CD14-positive monocyte (primary cell): ENCODE measurements at regions not wholly inside any gene's neighbourhood (a gene's known extent, or its start where the extent isn't known, plus 50 kb on each side); places are given as distances from the start of the nearest gene placed in this dataset.

Experiments used
- DNase-seq, 3 donors: peaks; one replicate each; pipeline ENCODE4 v3.0.0-alpha.2; 2011 to 2022
- H2AFZ ChIP-seq: 2 replicates; pipeline ENCODE4 v1.6.0; 2012; ENCODE audit warnings: mild to moderate bottlenecking, low read depth, low read length, inconsistent platforms; ENCODE audit not compliant: insufficient read depth, poor library complexity, severe bottlenecking
- H3K27ac ChIP-seq, 2 donors: 1 replicate in 1 of 2; 2 replicates in 1 of 2; pipeline ENCODE4 v1.5.1; 2012 to 2013; ENCODE audit warnings: low read length in 2 of 2, control low read depth in 1 of 2, inconsistent platforms in 1 of 2, low read depth in 1 of 2, mild to moderate bottlenecking in 1 of 2
- H3K27me3 ChIP-seq, 2 donors: one replicate each; pipeline versions ENCODE4 v1.6.0 to v1.6.1; 2011 to 2013; ENCODE audit warnings: low read length in 2 of 2; ENCODE audit not compliant: control insufficient read depth in 2 of 2, insufficient read depth in 2 of 2
- H3K36me3 ChIP-seq, 2 donors: replicated peaks in 1 of 2; 1 replicate in 1 of 2; 2 replicates in 1 of 2; pipeline versions ENCODE4 v1.5.1 to v1.6.1; 2012 to 2013; ENCODE audit warnings: low read length in 2 of 2, control low read depth in 1 of 2, inconsistent platforms in 1 of 2, mild to moderate bottlenecking in 1 of 2; ENCODE audit not compliant: insufficient read depth in 2 of 2, control insufficient read depth in 1 of 2
- H3K4me1 ChIP-seq, 2 donors: 1 replicate in 1 of 2; 2 replicates in 1 of 2; pipeline versions ENCODE4 v1.5.1 to v1.6.1; 2012 to 2013; ENCODE audit warnings: low read length in 2 of 2, control low read depth in 1 of 2, inconsistent platforms in 1 of 2, mild to moderate bottlenecking in 1 of 2, moderate library complexity in 1 of 2; ENCODE audit not compliant: insufficient read depth in 2 of 2, control insufficient read depth in 1 of 2
- H3K4me2 ChIP-seq: replicated peaks from 2 replicates; pipeline ENCODE3; 2012; ENCODE audit warnings: low read length, moderate library complexity, mild to moderate bottlenecking; ENCODE audit not compliant: poor library complexity, severe bottlenecking; ENCODE audit errors: extremely low read depth
- H3K4me3 ChIP-seq, 3 experiments: fragments of 200-600 bp in 1 of 3; sonication (generic) in 1 of 3; replicated peaks in 1 of 3; 1 replicate in 2 of 3; 2 replicates in 1 of 3; pipeline ENCODE4 v1.5.1; 2011 to 2013; ENCODE audit warnings: low read length in 3 of 3, mild to moderate bottlenecking in 3 of 3, control low read depth in 2 of 3, low read depth in 2 of 3, inconsistent platforms in 1 of 3, moderate library complexity in 1 of 3
- H3K79me2 ChIP-seq: 2 replicates; pipeline ENCODE4 v1.6.0; 2012; ENCODE audit warnings: mild to moderate bottlenecking, control low read depth, inconsistent platforms, low read length, moderate library complexity; ENCODE audit not compliant: insufficient read depth
- H3K9ac ChIP-seq: 2 replicates; pipeline ENCODE4 v1.6.0; 2017; ENCODE audit warnings: low read length, mild to moderate bottlenecking; ENCODE audit not compliant: insufficient read depth, poor library complexity, severe bottlenecking
- H3K9me3 ChIP-seq, 2 donors: replicated peaks in 1 of 2; 1 replicate in 1 of 2; 2 replicates in 1 of 2; pipeline versions ENCODE4 v1.5.1 to v1.6.1; 2012 to 2013; ENCODE audit warnings: low read length in 2 of 2, control low read depth in 1 of 2; ENCODE audit not compliant: control insufficient read depth in 1 of 2, insufficient read depth in 1 of 2
- H4K20me1 ChIP-seq: 2 replicates; pipeline ENCODE4 v1.6.0; 2012; ENCODE audit warnings: mild to moderate bottlenecking, low read length, control low read depth, moderate library complexity; ENCODE audit not compliant: insufficient read depth
- H3K27ac Mint-ChIP-seq, 7 donors: one replicate each; pipeline ENCODE4 v1.8.0; 2020; ENCODE audit warnings: mild to moderate bottlenecking in 7 of 7, mixed read lengths in 7 of 7, moderate library complexity in 6 of 7, inconsistent platforms in 2 of 7
- H3K27me3 Mint-ChIP-seq, 3 donors: one replicate each; pipeline ENCODE4 v1.8.0; 2021 to 2022; ENCODE audit warnings: low read depth in 3 of 3, mild to moderate bottlenecking in 3 of 3, mixed read lengths in 3 of 3, moderate library complexity in 3 of 3, inconsistent platforms in 1 of 3
- H3K36me3 Mint-ChIP-seq, 2 donors: one replicate each; pipeline ENCODE4 v1.8.0; 2020; ENCODE audit warnings: mixed read lengths in 2 of 2, inconsistent platforms in 1 of 2, mild to moderate bottlenecking in 1 of 2
- H3K4me1 Mint-ChIP-seq: one replicate; pipeline ENCODE4 v1.8.0; 2020; ENCODE audit warnings: mild to moderate bottlenecking, mixed read lengths
- H3K4me3 Mint-ChIP-seq, 2 donors: one replicate each; pipeline ENCODE4 v1.8.0; 2020; ENCODE audit warnings: mild to moderate bottlenecking in 2 of 2, mixed read lengths in 2 of 2, moderate library complexity in 1 of 2
- H3K9me3 Mint-ChIP-seq, 7 donors: one replicate each; pipeline ENCODE4 v1.8.0; 2020 to 2022; ENCODE audit warnings: mixed read lengths in 7 of 7, mild to moderate bottlenecking in 6 of 7, moderate library complexity in 6 of 7, inconsistent platforms in 2 of 7
- WGBS: methylation state at CpG from one replicate; pipeline ENCODE4 v1.1.5; 2013; ENCODE audit warnings: missing lambda C conversion rate; ENCODE audit not compliant: insufficient coverage; 5-methylcytosine and 5-hydroxymethylcytosine counted together
- intact Hi-C, 2 donors: fragments of 100-400 bp; cut with micrococcal nuclease; formaldehyde crosslinking; loops; one replicate each; pipeline versions ENCODE4 v1.15.0 to v1.15.1; 2023
- TF ChIP-seq, protein P1 (sequence below): fragments of 200-600 bp; IDR thresholded peaks from one replicate; pipeline ENCODE4 v1.8.0; 2022; ENCODE audit warnings: antibody characterized with exemption, mild to moderate bottlenecking

DNA sequence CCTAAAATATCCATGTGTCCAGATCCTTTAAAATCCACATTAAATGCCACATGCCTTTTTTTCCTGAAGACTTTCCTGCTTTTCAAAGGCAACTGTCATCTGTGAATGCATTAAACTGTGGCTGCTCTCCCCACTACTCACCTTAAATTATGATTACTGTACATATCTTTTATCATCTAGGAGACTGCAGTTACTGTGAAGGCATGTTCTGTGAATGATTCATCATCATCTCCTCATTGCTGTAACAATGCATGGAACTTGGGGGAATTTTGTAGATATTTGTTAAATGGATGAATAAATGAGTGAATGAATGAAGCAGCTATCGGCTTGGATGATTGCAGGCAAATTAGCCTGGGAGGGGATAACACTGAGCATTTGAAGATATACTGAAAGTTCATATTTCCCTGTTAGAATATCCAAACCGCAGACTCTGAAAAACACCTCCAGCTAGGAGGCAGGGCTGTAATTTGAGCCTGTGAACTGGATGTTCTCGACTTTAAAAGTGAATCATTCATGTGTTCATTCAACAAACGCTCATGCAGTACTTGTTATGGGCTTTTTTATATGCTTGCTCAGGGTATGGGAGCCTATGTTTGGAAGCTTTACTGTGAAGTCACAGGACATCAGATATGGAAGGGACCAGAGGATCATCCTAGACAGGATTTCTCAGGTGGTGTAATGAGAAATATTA, 519.2 kb downstream of the KIF4B start:
- Mint-ChIP-seq H3K9me3 (peaks cover 0 to 3% (median 0%) of the 10 kb centered on the region in 7 donors), H3K27me3 (no peaks in the 10 kb centered on the region), H3K4me3 (no peak overlapping the region), H3K36me3 (no peaks in the 10 kb centered on the region), H3K27ac (no peak overlapping the region), H3K4me1 (no peaks in the 10 kb centered on the region)
- Histone ChIP-seq H2AFZ (no peak overlapping the region), H3K4me3 (no peak overlapping the region), H3K27ac (no peak overlapping the region), H3K79me2 (no peaks in the 10 kb centered on the region), H3K9ac (no peak overlapping the region), H3K4me1 (no peaks in the 10 kb centered on the region), H3K36me3 (no peaks in the 10 kb centered on the region), H4K20me1 (no peaks in the 10 kb centered on the region), H3K9me3 (no peaks in the 10 kb centered on the region), H3K4me2 (no peak overlapping the region), H3K27me3 (no peaks in the 10 kb centered on the region)
- 90% methylated on average over 2 of the region's 4 CpGs for WGBS
- TF ChIP-seq, protein P1, sequence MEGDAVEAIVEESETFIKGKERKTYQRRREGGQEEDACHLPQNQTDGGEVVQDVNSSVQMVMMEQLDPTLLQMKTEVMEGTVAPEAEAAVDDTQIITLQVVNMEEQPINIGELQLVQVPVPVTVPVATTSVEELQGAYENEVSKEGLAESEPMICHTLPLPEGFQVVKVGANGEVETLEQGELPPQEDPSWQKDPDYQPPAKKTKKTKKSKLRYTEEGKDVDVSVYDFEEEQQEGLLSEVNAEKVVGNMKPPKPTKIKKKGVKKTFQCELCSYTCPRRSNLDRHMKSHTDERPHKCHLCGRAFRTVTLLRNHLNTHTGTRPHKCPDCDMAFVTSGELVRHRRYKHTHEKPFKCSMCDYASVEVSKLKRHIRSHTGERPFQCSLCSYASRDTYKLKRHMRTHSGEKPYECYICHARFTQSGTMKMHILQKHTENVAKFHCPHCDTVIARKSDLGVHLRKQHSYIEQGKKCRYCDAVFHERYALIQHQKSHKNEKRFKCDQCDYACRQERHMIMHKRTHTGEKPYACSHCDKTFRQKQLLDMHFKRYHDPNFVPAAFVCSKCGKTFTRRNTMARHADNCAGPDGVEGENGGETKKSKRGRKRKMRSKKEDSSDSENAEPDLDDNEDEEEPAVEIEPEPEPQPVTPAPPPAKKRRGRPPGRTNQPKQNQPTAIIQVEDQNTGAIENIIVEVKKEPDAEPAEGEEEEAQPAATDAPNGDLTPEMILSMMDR: no peak
- intact Hi-C loops: no loop called here
- no peak for DNase-seq

DNA sequence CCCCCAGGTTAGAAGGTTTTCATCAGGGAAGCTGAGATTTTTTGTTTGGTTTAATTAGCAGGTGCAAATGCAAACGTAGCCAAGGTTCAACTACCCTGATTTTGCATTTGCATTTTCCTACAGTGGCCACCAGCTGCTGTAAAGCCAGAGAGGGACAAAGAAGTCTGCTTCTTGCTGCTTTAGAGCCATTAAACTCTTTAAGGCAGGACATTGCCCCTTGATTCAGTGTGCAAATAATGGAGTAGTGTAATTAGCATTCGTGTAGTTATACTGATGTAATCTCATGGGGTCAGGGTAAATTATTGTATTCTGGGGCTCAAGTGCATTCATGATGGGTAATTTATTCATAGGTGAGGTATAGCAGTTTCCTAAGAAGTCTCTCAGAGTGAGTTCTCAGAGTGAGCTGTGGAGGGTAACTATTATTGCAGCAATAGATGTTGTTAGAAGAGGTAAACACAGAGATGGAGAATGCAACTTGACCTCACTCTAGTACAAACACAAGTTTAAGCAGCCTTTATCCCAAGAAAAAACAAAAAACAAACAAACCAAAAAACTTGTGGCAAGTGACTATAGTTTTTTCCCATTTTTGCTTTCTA, 526.5 kb downstream of the KIF4B start:
- H3K36me3 Mint-ChIP-seq: no peaks in the 10 kb centered on the region
- intact Hi-C loops: no loop called here
- H3K9me3 ChIP-seq: no peaks in the 10 kb centered on the region
- DNase-seq: no peak
- no peaks in the 10 kb centered on the region for H4K20me1 ChIP-seq
- no peak overlapping the region for H3K4me3 Mint-ChIP-seq
- H3K27ac Mint-ChIP-seq: no peak overlapping the region
- H3K36me3 ChIP-seq: no peaks in the 10 kb centered on the region
- no peak overlapping the region for H3K4me3 ChIP-seq
- no peaks in the 10 kb centered on the region for H3K27me3 ChIP-seq
- H3K27me3 Mint-ChIP-seq: no peaks in the 10 kb centered on the region
- 13% methylated on average over 2 of the region's 2 CpGs for WGBS
- no peak overlapping the region for H3K4me2 ChIP-seq
- no peak overlapping the region for H3K27ac ChIP-seq
- no peak overlapping the region for H2AFZ ChIP-seq
- H3K9me3 Mint-ChIP-seq: peaks cover 0 to 2% (median 0%) of the 10 kb centered on the region in 7 donors
- H3K9ac ChIP-seq: no peak overlapping the region
- no peaks in the 10 kb centered on the region for H3K79me2 ChIP-seq
- H3K4me1 Mint-ChIP-seq: no peaks in the 10 kb centered on the region
- no peaks in the 10 kb centered on the region for H3K4me1 ChIP-seq
- TF ChIP-seq, protein P1: no peak
